ENCODE measurements at regions not wholly inside any gene's neighbourhood (a gene's known extent, or its start where the extent isn't known, plus 50 kb on each side); places are given as distances from the start of the nearest gene placed in this dataset.

GRCh38 chr2:120890566-120891360 is 155.1 kb downstream of the GLI2 start:
- intact Hi-C loops (cut with micrococcal nuclease; ENCODE audit: unreplicated experiment) = no loop called here
- CTCF ChIA-PET = no interaction called here

GRCh38 chr2:120892271-120892966 is 156.8 kb downstream of the GLI2 start:
- CTCF ChIA-PET = interaction anchor here (0.6 kb wide), 1 partner anchor 12 kb away, joined by 3 read pairs; no protein-coding TSS in a partner anchor
- intact Hi-C loops (cut with micrococcal nuclease; ENCODE audit: unreplicated experiment) = no loop called here
- POLR2A ChIA-PET = no interaction called here
- Mint-ChIP-seq H3K4me3 (ENCODE audit: unreplicated experiment) (no peak overlapping the region), H3K36me3 (ENCODE audit: insufficient read depth, unreplicated experiment) (no peaks in the 10 kb centered on the region), H3K27me3 (ENCODE audit: insufficient read depth, unreplicated experiment) (no peaks in the 10 kb centered on the region), H3K9me3 (ENCODE audit: unreplicated experiment) (no peaks in the 10 kb centered on the region), H3K4me1 (ENCODE audit: low read depth, unreplicated experiment) (peaks cover 7% of the 10 kb centered on the region), H3K27ac (ENCODE audit: unreplicated experiment) (no peak overlapping the region)
- no peak for TF ChIP-seq CTCF (IDR thresholded peaks at IDR 0.05; ENCODE audit: insufficient read depth in 1 of 2, low read depth in 1 of 2, low read length in 1 of 2, severe bottlenecking in 1 of 2, unreplicated experiment in 1 of 2)
- no peak for DNase-seq
- Histone ChIP-seq H3K9me3 (no peaks in the 10 kb centered on the region), H3K4me1 (peaks cover 8% of the 10 kb centered on the region; the same call in 1 of the 2 replicates), H3K36me3 (ENCODE audit: control insufficient read depth, insufficient read depth, low read length) (no peaks in the 10 kb centered on the region), H3K4me3 (ENCODE audit: low read depth, low read length) (no peak overlapping the region), H3K27me3 (replicated peaks; ENCODE audit: control insufficient read depth, insufficient read depth, low read length) (no peaks in the 10 kb centered on the region)
- BruUV-seq (replicated peaks) = no TSS peak

More at GRCh38 chr2:120890566-120891360, 155.1 kb downstream of the GLI2 start:
- Histone ChIP-seq H3K9me3 (no peaks in the 10 kb centered on the region), H3K27me3 (replicated peaks; ENCODE audit: control insufficient read depth, insufficient read depth, low read length) (no peaks in the 10 kb centered on the region), H3K36me3 (ENCODE audit: control insufficient read depth, insufficient read depth, low read length) (no peaks in the 10 kb centered on the region), H3K4me3 (ENCODE audit: low read depth, low read length) (no peak overlapping the region), H3K4me1 (peaks cover 8% of the 10 kb centered on the region; the same call in 1 of the 2 replicates)
- BruUV-seq (replicated peaks) = no TSS peak
- H3K27me3 Mint-ChIP-seq (ENCODE audit: insufficient read depth, unreplicated experiment) = no peaks in the 10 kb centered on the region
- H3K36me3 Mint-ChIP-seq (ENCODE audit: insufficient read depth, unreplicated experiment) = no peaks in the 10 kb centered on the region
- peaks cover 7% of the 10 kb centered on the region for H3K4me1 Mint-ChIP-seq (ENCODE audit: low read depth, unreplicated experiment)
- no peak overlapping the region for H3K4me3 Mint-ChIP-seq (ENCODE audit: unreplicated experiment)
- H3K9me3 Mint-ChIP-seq (ENCODE audit: unreplicated experiment) = no peaks in the 10 kb centered on the region
- no peak overlapping the region for H3K27ac Mint-ChIP-seq (ENCODE audit: unreplicated experiment)
- TF ChIP-seq CTCF (IDR thresholded peaks at IDR 0.05; ENCODE audit: insufficient read depth in 1 of 2, low read depth in 1 of 2, low read length in 1 of 2, severe bottlenecking in 1 of 2, unreplicated experiment in 1 of 2) = no peak
- DNase-seq = no peak
- POLR2A ChIA-PET = no interaction called here

- Histone ChIP-seq H3K4me3 (ENCODE audit: low read depth, low read length) (no peak overlapping the region), H3K9me3 (no peaks in the 10 kb centered on the region), H3K4me1 (peaks cover 8% of the 10 kb centered on the region; the same call in 1 of the 2 replicates), H3K36me3 (ENCODE audit: control insufficient read depth, insufficient read depth, low read length) (no peaks in the 10 kb centered on the region), H3K27me3 (replicated peaks; ENCODE audit: control insufficient read depth, insufficient read depth, low read length) (no peaks in the 10 kb centered on the region)
- intact Hi-C loops (cut with micrococcal nuclease; ENCODE audit: unreplicated experiment) = no loop called here
- no TSS peak for BruUV-seq (replicated peaks)
- Mint-ChIP-seq H3K27me3 (ENCODE audit: insufficient read depth, unreplicated experiment) (no peaks in the 10 kb centered on the region), H3K4me1 (ENCODE audit: low read depth, unreplicated experiment) (peaks cover 7% of the 10 kb centered on the region), H3K4me3 (ENCODE audit: unreplicated experiment) (no peak overlapping the region), H3K36me3 (ENCODE audit: insufficient read depth, unreplicated experiment) (no peaks in the 10 kb centered on the region), H3K9me3 (ENCODE audit: unreplicated experiment) (no peaks in the 10 kb centered on the region), H3K27ac (ENCODE audit: unreplicated experiment) (no peak overlapping the region)
- ChIA-PET CTCF (interaction anchor here (0.5 to 1.0 kb wide), 4 partner anchors 56 to 182 kb away, joined by 3 to 6 read pairs (median 4); no protein-coding TSS in a partner anchor), POLR2A (no interaction called here)
- no peak for DNase-seq
- no peak for TF ChIP-seq CTCF (IDR thresholded peaks at IDR 0.05; ENCODE audit: insufficient read depth in 1 of 2, low read depth in 1 of 2, low read length in 1 of 2, severe bottlenecking in 1 of 2, unreplicated experiment in 1 of 2)
Measured at GRCh38 chr2:120892967-120893667, 157.4 kb downstream of the GLI2 start.

Data from Caco-2 (cell line).